GM19023 (cell line): ENCODE measurements at regions not wholly inside any gene's neighbourhood (a gene's known extent, or its start where the extent isn't known, plus 50 kb on each side); places are given as distances from the start of the nearest gene placed in this dataset.
"Not testable (repeated sequence)": the region's sequence is repeated elsewhere in the genome, so short reads cannot be mapped to it uniquely, and the experiment has no call there.

Source experiments
- ATAC-seq: cut with Tn5 transposase; IDR thresholded peaks from one replicate; pipeline ENCODE4 v1.9.1; 2021; ENCODE audit warnings: mild to moderate bottlenecking, moderate library complexity; ENCODE audit not compliant: unreplicated experiment

- no peak for ATAC-seq
Observed at GRCh38 chr22:44578110-44578457, 80.1 kb upstream of the RTL6 start.

- ATAC-seq: no peak
Observed at GRCh38 chr22:44577391-44578109, 79.5 kb upstream of the RTL6 start.

GRCh38 chr22:44576311-44577260, 78.6 kb upstream of the RTL6 start:
- ATAC-seq: no peak

DNA sequence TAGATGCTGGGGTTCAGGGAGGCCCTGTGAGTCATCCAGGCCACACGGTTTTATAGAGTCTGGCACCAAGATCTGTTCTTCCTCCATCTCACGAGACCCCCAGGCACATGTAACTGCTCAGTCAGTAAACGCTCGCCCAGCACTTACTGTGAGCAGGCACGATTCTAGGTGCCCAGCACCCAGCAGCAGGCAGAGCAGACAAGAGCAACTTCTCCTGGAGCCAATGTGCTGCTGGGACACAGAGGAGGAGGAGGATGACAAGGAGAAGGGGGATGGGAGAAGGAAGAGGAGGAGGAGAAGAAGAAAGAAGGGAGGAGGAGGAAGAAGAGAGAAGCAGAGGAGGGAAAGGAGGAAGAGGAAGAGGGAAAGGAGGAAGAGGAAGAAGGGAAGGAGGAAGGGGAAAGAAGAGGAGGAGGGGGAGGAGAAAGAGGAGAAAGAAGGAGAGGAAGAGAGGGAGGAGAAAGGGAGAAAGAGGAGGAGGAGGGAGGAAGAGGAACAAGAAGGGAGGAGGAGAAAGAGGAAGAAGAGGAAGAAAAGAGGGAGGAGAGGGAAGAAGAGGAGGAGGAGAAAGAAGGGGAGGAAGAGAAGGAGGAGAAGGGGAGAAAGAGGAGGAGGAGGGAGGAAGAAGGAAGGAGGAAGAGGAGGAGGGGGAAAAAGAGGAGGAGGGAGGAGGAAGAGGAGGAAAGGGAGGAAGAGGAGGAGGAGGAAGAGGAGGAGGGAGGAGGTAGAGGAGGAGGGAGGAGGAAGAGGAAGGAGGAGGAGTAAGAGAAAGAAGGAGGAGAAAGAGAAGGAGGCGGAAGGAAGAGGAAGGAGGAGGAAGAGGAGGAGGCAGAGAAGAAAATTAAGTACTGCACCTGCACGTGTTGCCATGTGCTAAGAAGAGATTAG, 77.6 kb upstream of the RTL6 start:
- no peak for ATAC-seq

- no peak for ATAC-seq
Observed at GRCh38 chr22:44574640-44575380, 76.8 kb upstream of the RTL6 start.

- no peak for ATAC-seq
Observed at GRCh38 chr22:44574057-44574639, 76.1 kb upstream of the RTL6 start.

- ATAC-seq: no peak
Observed at GRCh38 chr22:44573451-44573850, 75.4 kb upstream of the RTL6 start.

GRCh38 chr22:44572414-44573207, 74.6 kb upstream of the RTL6 start:
- ATAC-seq: no peak

DNA sequence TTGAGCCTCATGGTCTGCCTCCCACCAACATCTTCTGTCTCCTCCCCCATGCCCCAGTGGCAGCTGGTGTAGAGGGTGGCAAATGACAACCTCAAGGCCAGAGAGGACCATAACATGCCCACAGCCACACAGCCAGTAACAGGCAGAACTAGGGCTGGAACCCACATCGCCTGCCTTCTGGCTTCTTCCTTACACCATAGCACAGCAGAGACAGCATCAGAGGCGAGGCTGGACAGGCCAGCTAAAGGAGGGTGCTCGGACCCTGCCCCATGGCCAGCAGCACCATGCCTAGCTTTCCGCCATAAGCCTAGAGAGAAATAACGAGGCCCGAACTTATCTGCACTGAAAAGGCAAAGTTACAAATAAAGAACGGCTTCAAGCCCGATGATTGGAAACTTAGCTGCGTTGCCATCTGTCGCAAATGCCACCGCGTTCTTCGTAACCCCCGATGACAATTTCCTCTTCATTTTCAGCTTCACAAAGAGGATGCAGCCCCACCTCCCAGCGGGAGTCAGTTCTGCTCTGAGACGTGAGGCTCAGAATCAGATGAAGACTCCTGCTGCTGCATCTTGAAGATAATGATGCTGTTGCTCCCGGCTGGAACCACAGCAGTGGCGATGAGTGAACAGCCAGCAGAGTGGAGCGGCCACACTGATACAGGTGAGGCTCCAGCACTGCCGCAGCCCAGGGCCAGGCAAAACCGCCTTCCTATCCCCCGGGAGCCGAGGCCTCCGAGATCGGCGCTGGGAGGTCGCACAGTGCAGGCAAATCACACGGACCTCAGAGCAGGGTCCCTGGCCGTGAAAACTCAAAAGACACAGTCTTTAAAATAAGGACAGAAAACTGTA, 73.8 kb upstream of the RTL6 start:
- ATAC-seq: no peak

DNA sequence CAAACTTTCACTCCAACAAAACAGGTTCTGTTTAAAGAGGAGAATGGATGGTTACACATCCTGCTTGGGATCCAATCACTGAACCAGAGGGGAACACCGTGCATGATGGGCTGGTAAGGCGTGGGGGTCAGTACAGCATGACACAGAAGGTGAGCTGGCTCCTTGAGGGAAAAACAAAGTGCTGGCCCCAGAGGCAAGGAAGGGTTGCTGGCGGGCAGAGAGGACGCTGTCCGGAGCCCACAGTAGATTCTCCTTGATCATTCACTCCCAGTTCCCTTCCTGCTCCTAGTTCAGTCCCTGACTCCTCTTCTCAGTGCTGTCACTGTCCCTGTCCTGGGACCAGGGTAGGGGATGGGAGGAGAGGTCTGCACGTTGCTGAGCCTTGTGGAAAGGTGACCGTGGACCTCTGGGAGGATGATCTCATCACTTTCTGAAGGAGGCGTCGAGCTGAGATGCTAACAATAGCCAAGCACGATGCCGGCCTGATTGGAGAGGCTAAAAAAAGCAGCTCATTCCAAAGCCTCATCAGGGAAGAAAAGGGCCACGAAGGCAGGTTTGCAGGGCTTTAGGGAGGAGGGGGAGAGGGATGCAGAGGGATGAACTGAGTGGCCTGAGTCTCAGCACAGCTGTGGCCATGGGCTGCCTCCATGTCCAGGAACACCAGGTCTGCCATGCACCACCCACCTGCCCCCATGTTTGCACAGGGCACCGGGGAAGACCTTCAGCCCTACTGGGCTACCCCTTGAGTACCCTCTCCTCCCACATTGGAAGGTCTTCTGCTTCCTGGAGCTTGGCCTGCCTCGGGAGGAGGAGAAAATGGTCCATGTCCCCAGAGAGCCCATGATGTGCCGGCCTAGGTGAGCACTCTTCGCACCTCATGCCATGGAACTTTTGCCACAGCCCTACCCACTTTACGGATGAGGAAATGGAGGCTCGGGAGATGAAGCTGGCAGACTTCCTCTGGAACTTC, 72.7 kb upstream of the RTL6 start:
- ATAC-seq: no peak

- no peak for ATAC-seq
Observed at GRCh38 chr22:44569561-44569991, 71.5 kb upstream of the RTL6 start.

- ATAC-seq: no peak
Observed at GRCh38 chr22:44567846-44568493, 69.9 kb upstream of the RTL6 start.

DNA sequence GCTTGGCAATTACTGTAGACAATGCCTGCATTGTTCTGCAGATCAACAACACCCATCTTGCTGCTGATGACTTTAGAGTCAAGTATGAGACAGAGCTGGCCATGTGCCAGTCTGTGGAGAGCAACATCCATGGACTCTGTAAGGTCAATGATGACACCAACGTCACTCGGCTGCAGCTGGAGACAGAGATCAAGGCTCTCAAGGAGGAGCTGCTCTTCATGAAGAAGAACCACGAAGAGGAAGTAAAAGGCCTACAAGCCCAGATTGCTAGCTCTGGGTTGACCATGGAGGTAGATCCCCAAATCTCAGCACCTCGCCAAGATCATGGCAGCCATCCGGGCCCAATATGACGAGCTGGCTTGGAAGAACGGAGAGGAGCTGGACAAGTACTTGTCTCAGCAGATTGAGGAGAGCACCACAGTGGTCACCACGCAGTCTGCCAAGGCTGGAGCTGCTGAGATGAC, 69.4 kb upstream of the RTL6 start:
- ATAC-seq: not testable (repeated sequence)

GRCh38 chr22:44566911-44567310, 68.9 kb upstream of the RTL6 start:
- no peak for ATAC-seq

DNA sequence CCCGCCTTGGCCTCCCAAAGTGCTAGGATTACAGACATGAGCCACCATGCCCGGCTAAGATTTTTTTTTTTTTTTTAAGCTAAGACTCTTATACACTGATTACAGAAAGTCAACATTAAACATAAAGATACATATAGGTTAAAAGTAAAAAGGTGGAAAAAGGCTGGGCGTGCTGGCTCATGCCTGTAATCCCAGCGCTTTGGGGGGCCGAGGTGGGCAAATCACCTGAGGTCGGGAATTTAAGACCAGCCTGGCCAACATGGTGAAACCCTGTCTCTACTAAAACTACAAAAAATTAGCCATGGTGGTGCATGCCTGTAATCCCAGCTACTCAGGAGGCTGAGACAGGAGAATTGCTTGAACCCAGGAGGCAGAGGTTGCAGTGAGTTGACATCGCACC, 64.6 kb upstream of the RTL6 start:
- ATAC-seq: not testable (repeated sequence)

- no peak for ATAC-seq
Observed at GRCh38 chr22:44561139-44561840, 63.3 kb upstream of the RTL6 start.
